Sigmoid colon (tissue), 3 donors: ENCODE measurements at regions not wholly inside any gene's neighbourhood (a gene's known extent, or its start where the extent isn't known, plus 50 kb on each side); places are given as distances from the start of the nearest gene placed in this dataset.

Experiments used
- CTCF ChIP-seq, 4 experiments: fragments of 450-650 bp in 3 of 4; fragments of 200-600 bp in 1 of 4; IDR thresholded peaks; one replicate each; pipeline ENCODE4 v1.5.1; 2016 to 2019; ENCODE audit warnings: antibody characterized with exemption in 4 of 4, mild to moderate bottlenecking in 3 of 4, moderate library complexity in 2 of 4
- POLR2A ChIP-seq, 2 donors: fragments of 450-650 bp; IDR thresholded peaks; one replicate each; pipeline ENCODE4 v1.6.1; 2016; ENCODE audit warnings: antibody characterized with exemption in 2 of 2, mild to moderate bottlenecking in 2 of 2, moderate library complexity in 2 of 2

- no peak for TF ChIP-seq POLR2A (IDR thresholded peaks at IDR 0.05)
- TF ChIP-seq CTCF (IDR thresholded peaks at IDR 0.05), result no peak
These were observed 213.2 kb upstream of the ARL4C start for GRCh38 chr2:234710066-234710465.
